CD4-positive, alpha-beta T cell treated with Interleukin-21 for 1 hour (primary cell): ENCODE measurements at regions not wholly inside any gene's neighbourhood (a gene's known extent, or its start where the extent isn't known, plus 50 kb on each side); places are given as distances from the start of the nearest gene placed in this dataset.

Experiments used
- DNase-seq: peaks from one replicate; pipeline ENCODE4 v3.0.0-alpha.2; 2020

DNA sequence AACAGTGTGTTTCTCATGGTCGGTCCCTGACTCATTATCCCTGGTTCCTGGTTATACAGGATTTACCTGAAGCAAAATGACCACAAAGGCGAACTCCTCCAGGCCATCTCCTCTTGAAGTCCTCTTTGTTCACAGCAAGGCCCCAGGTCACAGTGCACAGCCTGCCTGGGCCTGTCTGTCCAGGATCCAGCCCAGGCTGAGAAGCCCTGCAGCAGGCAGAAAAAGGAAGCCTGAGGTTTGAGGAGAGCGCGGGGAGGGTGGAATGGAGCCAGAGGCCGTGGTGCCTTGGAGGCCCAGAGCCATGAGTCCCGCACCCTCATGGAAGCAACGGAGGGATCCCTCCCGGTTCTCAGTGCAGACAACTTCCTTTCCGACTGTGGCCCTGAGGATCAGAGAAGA is 136.8 kb upstream of the IRF2BP2 start:
- DNase-seq: no peak

DNA sequence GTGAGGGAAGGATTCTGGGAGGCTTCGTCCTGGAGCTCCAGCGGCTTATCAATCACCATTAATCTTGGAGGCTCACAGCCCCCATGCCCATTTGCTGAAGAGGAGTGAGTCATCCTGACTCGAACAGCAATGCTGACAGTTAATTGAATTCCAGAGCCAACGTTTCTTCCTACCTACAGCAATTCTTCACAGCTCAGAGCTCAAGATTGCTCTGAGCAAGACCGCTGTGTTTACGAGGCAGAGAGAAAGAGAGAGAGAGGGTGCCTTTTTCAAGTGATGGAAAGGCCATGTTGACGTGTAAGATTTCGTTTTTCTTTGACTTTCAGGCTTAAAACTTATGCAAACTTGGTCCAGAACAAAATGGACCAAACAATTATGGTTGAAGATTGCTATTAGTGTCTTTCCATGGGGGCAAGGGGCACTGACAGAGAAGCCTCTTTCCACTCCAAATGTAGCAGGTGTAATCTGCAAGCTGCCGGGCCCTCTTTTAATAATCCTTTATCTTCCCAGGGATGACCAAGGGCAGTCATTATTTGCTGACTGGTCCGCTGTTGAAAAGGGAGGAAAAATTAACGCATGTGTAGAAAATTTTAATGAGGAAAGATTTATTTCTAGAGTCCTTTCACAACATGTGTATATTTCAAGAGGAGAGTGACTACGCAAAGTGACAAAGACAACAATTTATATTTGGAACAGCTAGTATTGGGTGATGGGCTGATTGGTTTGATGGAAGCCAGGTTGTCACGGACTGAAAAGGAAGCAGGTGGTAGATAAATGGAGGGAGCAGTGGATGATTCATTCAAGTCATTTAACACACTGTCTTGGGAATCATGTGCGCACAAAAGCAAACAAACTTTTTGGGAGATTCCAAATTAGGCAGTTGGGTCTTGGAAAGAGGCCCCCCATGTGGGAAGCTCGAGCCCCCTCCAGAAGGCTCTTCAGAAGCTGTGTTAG is 136.1 kb upstream of the IRF2BP2 start:
- no peak for DNase-seq

DNA sequence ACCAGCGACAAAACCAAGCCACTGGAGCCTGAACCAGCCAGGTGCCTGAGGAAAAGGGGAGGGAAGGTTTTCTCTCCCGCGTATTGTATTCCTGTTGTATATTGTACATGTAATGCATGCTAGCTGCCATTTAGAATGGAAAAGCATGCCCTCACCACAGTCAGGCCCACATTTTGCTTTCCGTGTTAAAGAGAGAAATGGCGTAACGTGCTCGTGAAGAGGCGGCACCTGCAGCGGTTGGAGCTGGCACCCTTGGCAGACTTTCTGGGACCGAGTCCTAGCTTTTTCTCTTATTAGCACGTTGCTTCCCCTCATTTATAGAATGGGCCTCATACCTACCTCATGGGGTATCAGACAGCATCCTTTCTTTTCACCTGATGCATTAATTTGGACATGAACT is 135.3 kb upstream of the IRF2BP2 start:
- no peak for DNase-seq

DNA sequence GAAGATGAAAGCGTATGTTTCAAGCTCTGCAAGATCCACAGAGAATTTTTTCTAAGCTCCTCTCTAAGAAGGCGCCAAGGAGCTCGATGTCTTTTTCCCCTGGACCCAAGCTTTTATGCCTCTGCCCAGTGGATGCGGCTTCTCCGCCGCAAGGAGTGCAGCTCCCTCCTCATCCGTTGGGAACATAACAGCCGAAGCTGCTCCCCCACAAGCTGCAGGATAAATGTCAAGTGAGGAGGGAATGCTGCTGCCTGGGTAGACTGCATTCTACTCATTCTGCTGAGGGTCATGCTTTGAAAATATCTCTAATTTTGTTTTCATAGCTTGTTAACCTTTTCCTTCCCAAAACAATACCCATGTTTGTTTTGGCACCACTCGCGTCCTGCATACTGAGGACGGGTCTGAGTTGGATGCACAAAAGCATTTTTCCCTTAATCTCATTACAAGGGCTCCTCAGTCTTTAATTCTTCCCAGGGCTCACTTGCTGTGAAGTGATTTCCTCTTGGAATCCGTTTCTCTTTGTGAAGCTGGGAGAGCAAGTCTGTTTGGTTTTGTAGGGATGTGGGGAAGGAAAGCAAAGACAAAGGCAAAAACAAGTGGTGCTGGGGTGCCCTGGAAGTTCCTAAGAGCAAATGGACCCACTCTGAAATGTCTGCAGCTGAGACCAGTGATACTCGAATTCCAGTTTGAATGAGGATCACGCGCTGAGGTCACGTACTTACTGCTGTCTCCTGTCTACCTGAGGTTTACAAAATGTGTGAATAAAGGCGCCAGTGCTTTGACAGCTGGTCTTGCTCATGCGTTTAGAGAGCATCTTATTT is 134.0 kb upstream of the IRF2BP2 start:
- no peak for DNase-seq

DNA sequence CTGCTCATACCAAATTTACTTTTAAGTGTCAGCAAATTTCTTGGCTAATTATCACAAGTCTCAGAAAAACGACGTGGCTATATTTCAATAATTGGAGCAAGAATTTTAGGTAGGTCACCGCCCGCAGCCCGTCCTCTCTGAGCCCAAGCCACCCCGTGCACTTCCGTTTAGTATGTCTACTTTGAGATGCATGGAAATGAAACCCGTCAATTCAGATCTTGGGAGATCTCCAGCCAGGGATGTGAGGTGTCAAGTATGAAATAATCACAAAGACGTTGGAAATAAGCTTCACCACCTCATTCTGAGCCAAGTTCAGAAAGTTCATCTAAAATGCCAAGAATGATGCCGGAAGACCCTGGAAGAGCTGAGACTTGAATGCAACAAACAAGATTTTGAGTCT is 132.6 kb upstream of the IRF2BP2 start:
- DNase-seq: no peak

DNA sequence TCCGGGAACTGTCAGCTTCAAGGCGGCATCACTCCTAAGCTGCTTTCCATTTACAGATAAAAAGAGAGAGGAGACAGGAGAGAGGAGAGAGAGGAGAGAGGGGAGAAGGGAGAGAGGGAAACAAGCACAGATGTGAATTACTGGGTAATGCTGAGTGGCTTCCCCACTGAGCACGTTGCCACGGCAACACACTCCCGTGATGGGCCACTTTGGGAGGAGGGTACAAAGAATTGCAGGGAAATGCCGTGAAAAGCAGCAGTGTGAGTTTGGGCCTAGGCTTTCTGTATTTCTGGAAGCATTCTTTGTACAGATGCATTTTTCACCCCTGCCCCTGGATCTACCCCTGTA is 128.0 kb upstream of the IRF2BP2 start:
- no peak for DNase-seq

DNA sequence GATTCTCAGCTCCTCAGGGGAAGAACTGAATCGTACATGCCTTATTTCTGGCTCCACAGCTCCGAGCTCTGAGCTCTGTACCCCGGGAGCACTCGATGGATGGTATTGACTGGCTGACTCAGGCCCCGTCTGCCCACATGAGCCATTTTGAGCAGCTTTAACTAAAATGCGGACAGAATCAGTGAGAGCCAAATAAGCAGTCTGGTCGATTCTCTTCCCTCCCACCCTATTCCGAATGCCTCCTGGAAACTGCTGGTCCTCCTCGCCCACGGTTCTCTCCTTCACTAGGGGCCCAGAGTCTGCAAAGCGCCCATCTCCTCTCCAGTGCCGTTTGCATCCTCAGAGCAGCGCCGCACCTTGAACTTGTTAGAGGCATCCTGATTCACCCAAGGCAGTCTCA is 125.9 kb upstream of the IRF2BP2 start:
- no peak for DNase-seq

DNA sequence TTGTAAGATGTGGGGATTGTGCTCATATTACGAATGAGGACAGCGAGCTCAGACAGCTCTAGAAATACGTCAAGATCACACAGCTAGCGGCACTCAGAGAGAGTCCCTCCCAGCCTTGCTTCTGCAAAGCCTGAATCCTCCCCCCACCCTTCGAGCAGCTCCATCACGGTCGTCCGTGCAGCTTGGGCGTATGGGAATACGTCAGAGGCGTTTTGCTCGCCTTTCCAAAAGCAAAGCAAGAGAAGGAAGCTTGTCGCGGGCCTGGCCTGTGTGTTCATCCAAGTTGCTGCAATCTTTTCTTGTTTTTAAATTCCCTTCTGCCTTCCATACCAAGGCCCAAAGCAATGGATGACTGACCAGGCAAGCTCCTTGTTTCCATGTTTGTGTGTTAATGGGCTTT is 125.5 kb upstream of the IRF2BP2 start:
- no peak for DNase-seq

DNA sequence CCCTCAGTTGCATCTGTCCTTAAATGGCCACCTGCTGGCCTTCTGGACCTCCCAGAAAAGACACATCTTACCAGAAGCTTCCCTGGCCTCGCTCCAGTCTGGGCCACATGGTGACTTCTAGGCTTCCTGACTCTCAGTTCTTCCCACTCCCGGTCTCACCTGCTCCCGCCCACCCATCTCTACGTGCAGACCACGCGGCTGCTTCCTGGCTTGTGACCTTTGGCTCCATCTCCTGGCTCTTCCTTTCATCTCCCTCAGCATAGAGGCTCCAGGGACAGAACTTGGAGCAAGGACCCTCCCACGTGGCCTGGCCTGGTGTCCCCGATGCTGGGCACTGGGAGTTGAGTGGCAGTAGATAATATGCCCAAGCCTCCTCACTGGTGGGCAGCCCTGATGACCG is 124.9 kb upstream of the IRF2BP2 start:
- no peak for DNase-seq

DNA sequence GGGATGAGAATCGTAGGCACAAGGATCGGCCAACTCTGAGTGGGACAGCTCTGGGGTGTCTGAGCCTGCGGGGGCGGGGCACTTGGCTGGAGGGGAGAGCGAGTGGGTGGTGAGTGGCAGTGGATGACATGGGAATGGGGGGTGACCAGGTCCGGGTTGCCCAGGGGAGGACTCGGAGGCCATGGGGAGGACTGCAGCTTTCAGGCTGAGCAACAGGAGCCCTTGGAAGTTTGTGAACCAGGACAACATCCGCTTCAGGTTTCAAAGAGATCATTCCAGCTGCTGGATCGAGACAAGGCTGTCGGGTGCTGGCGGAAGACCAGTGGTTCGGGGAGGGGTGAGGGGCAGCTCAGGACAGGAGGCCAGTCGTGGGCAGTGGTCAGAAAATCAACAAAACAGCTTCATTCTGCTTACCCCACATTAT is 124.4 kb upstream of the IRF2BP2 start:
- DNase-seq: no peak

DNA sequence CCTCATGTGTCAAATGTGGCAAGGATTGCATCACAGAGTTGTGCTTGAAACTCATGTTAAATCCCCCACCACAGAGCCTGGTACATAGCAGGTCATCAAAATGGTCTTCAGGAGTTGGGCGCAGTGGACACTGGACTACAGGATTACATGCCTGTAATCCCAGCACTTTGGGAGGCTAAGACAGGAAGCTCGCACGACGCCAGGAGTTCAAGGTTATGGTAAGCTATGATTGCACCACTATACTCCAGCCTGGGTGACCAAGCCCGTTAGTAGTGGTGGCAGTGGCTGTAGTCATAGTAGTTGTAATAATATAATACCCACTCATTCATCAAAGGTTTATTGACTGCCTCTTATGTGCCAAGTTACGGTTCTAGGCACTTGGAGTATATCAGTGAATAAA is 123.4 kb upstream of the IRF2BP2 start:
- DNase-seq: no peak

DNA sequence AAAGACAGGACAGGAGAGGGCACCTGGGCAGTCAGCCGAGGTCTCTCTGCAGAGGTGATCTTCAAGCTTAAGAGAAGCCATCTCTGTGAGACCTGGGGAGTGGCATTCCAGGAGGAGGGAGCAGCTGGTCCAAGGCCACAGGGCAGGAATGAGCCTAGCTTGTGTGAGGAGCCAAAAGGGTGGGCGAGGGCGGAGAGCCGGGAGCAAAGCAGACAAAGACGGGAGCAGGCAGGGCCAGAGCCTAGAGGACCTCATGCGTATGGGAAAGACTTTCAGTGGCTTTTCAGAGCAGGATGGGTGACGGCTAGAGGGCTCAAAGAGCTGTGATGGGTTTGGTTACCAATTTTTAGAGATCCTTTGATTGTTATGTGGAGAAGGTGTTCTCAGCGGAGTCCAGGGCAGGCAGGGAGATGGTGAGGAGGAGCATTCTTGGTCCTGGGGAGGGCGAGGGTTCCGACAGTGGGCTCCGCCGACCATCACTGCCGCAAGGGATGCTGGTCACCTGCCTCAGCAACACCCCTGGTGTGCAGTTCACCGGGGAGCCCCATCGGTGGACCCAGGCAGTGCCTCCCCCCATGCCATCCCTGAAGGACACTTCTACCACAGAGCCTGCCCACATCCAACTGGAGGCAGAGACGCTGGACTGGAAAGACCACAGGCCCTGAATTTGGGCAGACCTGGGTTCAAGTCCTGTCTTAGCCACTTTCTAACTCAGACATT is 122.9 kb upstream of the IRF2BP2 start:
- no peak for DNase-seq

DNA sequence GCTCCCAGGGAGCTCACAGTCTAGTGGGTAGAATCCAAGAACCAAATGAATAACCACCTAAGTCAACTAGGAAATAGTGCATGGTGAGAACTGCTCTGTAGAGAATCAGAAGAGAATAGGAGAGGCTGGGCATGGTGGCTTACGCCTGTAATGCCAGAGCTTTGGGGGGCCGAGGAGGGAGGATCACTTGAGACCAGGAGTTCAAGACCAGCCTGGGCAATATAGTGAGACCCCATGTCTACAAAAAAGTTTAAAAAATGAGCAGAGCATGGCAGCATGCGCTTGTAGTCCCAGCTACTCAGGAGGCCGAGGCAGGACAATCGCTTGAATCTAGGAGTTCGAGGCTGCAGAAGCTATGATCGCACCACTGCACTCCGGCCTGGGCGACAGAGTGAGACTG is 122.3 kb upstream of the IRF2BP2 start:
- DNase-seq: no peak

DNA sequence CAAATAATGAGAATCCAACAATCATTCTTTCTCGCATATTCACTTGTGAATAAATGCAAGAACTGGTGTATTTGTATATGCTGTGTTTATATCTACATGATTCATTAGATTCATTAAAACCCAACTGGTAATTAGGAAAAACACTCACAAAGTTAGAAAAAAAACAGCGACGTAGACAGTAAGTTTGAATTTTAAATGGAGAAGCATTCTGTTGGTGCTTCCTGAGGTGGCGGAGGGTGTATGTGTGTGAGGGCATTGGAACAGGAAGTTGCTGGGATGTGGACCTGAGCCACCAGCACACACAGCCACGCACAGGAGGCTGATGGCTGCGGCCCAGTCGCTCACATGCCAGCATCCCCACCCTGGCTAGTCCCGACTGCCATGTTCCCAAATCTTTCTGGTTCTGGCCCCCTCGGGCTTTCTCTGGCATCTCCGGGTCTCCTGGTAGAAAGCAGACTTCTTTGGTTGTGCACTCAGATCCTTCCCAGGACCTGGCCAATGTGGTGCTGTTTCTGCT is 121.6 kb upstream of the IRF2BP2 start:
- peak; percentile 23 for DNase-seq

DNA sequence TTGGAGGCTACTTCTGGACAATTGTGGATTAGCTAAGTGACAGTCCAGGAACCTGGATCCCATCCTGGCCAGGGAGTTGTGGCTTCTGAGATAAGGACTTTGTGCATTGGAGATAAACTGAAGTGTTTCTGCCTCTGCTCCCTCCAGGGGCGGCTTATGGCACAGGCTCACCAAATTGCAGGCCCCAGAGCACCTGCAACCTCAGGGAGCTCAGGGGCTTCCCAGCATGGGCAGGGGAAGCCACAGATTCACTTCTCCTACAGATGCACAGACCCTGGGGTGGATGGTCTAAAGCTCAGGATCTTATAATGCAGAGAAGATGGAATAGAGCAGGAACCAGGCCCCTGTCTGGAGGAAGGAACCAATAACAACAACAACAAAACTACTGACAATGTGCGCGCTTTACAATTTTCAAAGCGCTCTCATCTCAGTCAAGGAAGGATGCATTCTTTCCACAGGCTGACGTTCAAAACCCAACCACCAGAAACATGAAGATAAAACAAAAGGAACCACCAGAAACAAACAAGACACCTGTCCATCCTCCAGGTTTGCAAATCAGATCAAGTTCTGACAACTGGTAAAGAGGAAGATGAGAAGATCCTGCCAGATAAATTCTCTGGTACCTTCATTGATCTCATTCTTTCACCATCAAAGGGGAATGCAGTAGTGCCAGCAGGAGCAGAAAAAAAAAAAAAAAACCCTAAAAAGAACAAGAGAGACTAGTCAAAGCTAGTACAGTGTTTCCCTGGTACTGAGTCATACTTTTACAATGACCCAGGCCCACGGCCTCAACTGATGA is 121.0 kb upstream of the IRF2BP2 start:
- peak; percentile 55 for DNase-seq

DNA sequence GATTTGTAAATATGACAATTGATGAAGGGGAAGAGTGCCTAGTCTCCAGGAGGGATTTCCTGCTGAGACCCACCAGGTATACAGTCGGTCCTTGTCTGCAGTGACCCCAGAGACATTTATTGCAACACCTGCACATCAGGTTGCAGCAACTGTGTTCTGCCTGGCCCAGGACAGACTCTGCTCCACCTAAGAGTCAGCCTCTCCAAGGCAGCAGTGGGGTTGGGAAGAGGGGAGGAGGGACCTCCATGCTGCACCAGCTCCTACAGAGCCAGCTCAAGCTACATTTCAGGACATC is 120.4 kb upstream of the IRF2BP2 start:
- DNase-seq: no peak

DNA sequence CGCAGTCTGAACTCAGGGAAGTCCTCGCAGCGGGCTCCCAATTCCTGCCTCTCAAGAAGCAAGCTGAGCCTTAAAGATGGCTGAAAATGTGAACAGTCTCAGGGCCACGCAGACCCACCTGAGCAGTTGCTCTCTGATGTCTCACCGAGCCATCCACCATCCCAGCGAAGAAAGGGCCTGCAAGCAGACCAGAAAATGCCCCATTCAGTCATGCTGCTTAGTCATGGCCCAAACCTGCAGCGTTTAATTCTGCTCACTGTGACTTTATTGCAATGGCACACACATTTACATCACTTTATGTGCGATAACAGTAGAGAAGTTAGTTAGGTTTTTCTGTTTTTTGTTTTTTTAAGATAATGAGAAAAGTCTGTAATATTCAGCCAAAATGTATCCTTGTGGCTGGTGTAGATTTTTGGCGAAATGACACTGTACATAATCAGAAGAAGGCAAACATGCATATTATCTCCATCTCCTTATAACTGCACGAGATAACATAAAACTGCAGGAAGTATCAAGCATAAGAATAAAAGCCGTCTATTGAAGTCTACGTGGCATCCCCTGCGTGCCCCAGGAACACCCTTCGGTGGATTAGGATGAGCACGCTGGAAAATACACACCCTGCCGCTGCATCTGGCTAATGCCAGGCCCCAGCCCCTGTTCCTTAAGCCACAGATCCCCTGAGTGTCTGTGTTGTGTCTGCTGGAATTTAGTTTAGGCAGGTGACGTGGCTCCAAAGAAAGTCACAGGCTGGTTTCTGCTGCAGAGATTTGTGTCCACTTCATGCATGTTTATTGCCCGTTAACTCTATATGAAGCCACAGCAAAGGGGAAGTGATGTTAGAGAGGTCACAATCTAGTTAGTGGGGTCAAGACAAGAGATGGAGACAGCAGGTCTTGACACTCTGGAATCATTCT is 119.8 kb upstream of the IRF2BP2 start:
- no peak for DNase-seq

DNA sequence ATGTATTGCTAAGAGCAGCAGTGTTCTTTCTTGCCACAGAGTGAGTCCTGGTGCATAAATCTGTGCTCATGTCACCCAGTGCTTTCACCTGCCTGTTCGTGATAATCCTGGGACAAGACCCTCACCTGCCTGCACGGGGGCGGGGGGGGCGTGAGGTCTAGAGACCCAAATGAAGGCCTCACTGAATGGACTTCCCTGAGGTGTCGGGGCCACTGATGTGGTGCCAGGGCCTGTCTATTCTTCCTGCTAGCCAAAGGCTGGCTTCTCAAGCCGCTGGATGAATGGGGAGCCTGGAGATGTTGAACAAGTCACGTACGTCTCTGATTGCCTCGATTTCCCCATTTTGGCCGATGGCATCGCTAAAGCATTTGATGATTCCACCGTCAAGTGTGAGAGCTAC is 118.8 kb upstream of the IRF2BP2 start:
- DNase-seq: no peak

DNA sequence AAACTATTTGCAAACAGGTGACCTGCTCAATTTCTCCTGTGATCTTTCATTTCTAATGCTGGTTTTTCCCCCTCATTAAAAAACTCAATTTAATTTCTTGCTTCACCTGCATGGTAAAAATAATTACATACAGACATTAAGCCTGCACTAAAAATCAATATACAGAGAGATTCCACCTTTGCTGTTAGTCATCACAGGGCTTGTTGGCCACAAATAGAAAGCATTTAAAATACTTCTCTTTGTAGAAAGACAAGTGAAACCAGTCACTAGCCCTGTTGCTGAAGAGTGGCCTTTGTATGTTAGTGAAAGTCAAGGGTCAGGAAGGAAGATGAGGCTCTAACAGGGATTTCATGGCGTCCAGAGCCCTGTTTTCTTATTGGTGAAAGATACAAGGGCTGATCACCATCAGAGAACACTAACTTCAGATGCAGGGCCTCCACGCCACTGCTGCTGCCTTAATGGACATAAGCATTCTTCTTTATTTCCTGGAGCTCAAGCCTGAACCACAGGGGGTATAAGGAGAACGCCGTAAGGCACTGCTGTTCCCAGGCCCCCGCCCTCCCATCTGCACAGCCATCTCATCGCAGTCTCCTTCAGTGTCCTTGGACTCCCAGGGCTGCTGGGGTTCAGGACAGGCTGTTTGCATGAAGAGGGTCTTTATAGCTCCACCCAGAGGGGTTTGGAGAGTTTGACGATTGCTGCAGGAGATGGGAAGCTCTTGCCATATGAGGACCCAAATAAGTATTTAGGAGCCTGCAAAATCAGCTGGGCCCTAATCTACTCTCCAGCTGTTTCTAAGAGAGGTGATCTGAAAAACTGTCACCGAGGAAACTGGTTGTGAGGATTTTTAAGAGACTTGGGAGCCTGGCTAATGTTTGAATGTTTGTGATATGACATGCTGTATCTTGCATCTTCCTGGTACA is 117.3 kb upstream of the IRF2BP2 start:
- no peak for DNase-seq

DNA sequence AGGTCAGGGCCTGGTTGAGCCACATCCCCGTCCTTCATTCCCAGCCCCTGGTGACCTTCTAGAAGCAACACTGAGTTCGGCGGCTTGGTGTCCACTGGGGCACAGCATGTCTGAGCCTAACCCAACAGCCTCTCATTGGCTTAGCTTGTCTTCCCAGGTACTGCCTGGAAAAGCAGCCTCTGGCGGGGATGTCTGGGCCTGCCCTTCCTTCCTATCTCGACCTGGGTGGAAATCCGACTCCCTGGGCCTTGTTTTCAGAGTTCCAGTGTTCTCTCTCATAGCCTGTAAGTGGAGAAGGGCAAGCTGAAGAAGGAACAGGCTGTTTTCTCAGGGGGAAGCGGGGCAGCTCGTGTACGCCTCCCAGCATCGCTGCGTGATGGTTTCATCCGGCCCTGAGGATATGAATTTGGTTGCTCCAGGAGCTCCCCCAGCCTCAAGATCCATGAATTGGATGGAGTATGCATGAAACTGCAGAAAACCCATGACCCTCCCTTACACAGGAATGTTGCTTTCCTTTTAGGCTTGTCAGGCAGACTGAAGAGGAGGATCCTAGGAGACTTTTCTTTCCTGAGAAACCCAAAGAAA is 116.5 kb upstream of the IRF2BP2 start:
- DNase-seq: no peak
